SU-DHL-6 (cell line): ENCODE measurements at regions not wholly inside any gene's neighbourhood (a gene's known extent, or its start where the extent isn't known, plus 50 kb on each side); places are given as distances from the start of the nearest gene placed in this dataset.

Experiments
- CTCF ChIP-seq: fragments of 200-600 bp; sonication (generic); IDR thresholded peaks from one replicate; pipeline ENCODE4 v1.5.1; 2017; ENCODE audit warnings: antibody characterized with exemption, mild to moderate bottlenecking, low read length, moderate library complexity; ENCODE audit not compliant: insufficient read depth, poor library complexity, severe bottlenecking
- EZH2phosphoT487 ChIP-seq: fragments of 200-600 bp; sonication (generic), shearing (Covaris generic); conservative IDR thresholded peaks from 2 replicates; pipeline ENCODE4 v1.6.1; 2018; ENCODE audit warnings: mild to moderate bottlenecking, antibody characterized with exemption, low read length, moderate library complexity, mixed read lengths

- TF ChIP-seq CTCF (no peak), EZH2phosphoT487 (no peak)
Measured at GRCh38 chr16:54796211-54796610, 134.5 kb upstream of the IRX5 start.
